Neural crest cell (in vitro differentiated cells): ENCODE measurements at regions not wholly inside any gene's neighbourhood (a gene's known extent, or its start where the extent isn't known, plus 50 kb on each side); places are given as distances from the start of the nearest gene placed in this dataset.

Experiments used
- DNase-seq: peaks from one replicate; pipeline ENCODE4 v3.0.0; 2021; ENCODE audit warnings: low read depth, mixed read lengths, low spot score
- H3K27ac Mint-ChIP-seq: one replicate; pipeline ENCODE4 v1.8.0; 2021; ENCODE audit warnings: mild to moderate bottlenecking, mixed read lengths; ENCODE audit not compliant: unreplicated experiment
- H3K27me3 Mint-ChIP-seq: 2 replicates; pipeline ENCODE4 v1.8.0; 2021; ENCODE audit warnings: low read depth, mild to moderate bottlenecking, mixed read lengths
- H3K36me3 Mint-ChIP-seq: 2 replicates; pipeline ENCODE4 v1.8.0; 2021; ENCODE audit warnings: low read depth, mild to moderate bottlenecking, mixed read lengths
- H3K4me1 Mint-ChIP-seq: 2 replicates; pipeline ENCODE4 v1.8.0; 2021; ENCODE audit warnings: mixed read lengths
- H3K4me3 Mint-ChIP-seq: one replicate; pipeline ENCODE4 v1.8.0; 2021; ENCODE audit warnings: mild to moderate bottlenecking, mixed read lengths
- H3K9me3 Mint-ChIP-seq: 2 replicates; pipeline ENCODE4 v1.8.0; 2021; ENCODE audit warnings: mixed read lengths
- CTCF ChIP-seq: fragments of 200-600 bp; sonication (generic); conservative IDR thresholded peaks from 2 replicates; pipeline ENCODE4 v1.5.0; 2021; ENCODE audit warnings: antibody characterized with exemption, mild to moderate bottlenecking

- Mint-ChIP-seq H3K4me1 (no peaks in the 10 kb centered on the region), H3K36me3 (no peaks in the 10 kb centered on the region), H3K4me3 (no peak overlapping the region), H3K27ac (no peak overlapping the region), H3K27me3 (no peaks in the 10 kb centered on the region), H3K9me3 (no peaks in the 10 kb centered on the region)
- TF ChIP-seq CTCF = no peak
- DNase-seq = no peak
Observed at GRCh38 chr11:90874281-90874680, 651.4 kb upstream of the CHORDC1 start.

GRCh38 chr11:90867416-90867815, 644.6 kb upstream of the CHORDC1 start:
- Mint-ChIP-seq H3K4me3 (no peak overlapping the region), H3K4me1 (no peaks in the 10 kb centered on the region), H3K36me3 (no peaks in the 10 kb centered on the region), H3K9me3 (no peaks in the 10 kb centered on the region), H3K27me3 (no peaks in the 10 kb centered on the region), H3K27ac (no peak overlapping the region)
- no peak for DNase-seq
- TF ChIP-seq CTCF = no peak

GRCh38 chr11:90856790-90857189, 633.9 kb upstream of the CHORDC1 start:
- Mint-ChIP-seq H3K36me3 (peaks cover 4% of the 10 kb centered on the region), H3K4me3 (no peak overlapping the region), H3K27me3 (no peaks in the 10 kb centered on the region), H3K9me3 (peaks cover 12% of the 10 kb centered on the region), H3K4me1 (no peaks in the 10 kb centered on the region), H3K27ac (no peak overlapping the region)
- no peak for TF ChIP-seq CTCF
- no peak for DNase-seq

- Mint-ChIP-seq H3K9me3 (peaks cover 10% of the 10 kb centered on the region), H3K27me3 (no peaks in the 10 kb centered on the region), H3K4me1 (no peaks in the 10 kb centered on the region), H3K36me3 (peaks cover 4% of the 10 kb centered on the region), H3K4me3 (no peak overlapping the region), H3K27ac (no peak overlapping the region)
- TF ChIP-seq CTCF = no peak
- DNase-seq = no peak
Observed at GRCh38 chr11:90855531-90855930, 632.7 kb upstream of the CHORDC1 start.

- H3K27me3 Mint-ChIP-seq = no peaks in the 10 kb centered on the region
- no peaks in the 10 kb centered on the region for H3K9me3 Mint-ChIP-seq
- DNase-seq = no peak
- H3K4me1 Mint-ChIP-seq = no peaks in the 10 kb centered on the region
- H3K4me3 Mint-ChIP-seq = no peak overlapping the region
- no peak for TF ChIP-seq CTCF
- no peaks in the 10 kb centered on the region for H3K36me3 Mint-ChIP-seq
- no peak overlapping the region for H3K27ac Mint-ChIP-seq
Observed at GRCh38 chr11:90851196-90851595, 628.3 kb upstream of the CHORDC1 start.

GRCh38 chr11:90849312-90849711, 626.5 kb upstream of the CHORDC1 start:
- H3K27ac Mint-ChIP-seq = no peak overlapping the region
- TF ChIP-seq CTCF = no peak
- H3K36me3 Mint-ChIP-seq = no peaks in the 10 kb centered on the region
- no peak for DNase-seq
- H3K27me3 Mint-ChIP-seq = no peaks in the 10 kb centered on the region
- no peaks in the 10 kb centered on the region for H3K9me3 Mint-ChIP-seq
- no peak overlapping the region for H3K4me3 Mint-ChIP-seq
- H3K4me1 Mint-ChIP-seq = no peaks in the 10 kb centered on the region
